Endodermal cell (in vitro differentiated cells): ENCODE measurements at regions not wholly inside any gene's neighbourhood (a gene's known extent, or its start where the extent isn't known, plus 50 kb on each side); places are given as distances from the start of the nearest gene placed in this dataset.

ENCODE experiments used
- DNase-seq: peaks from one replicate; pipeline ENCODE4 v3.0.0-alpha.2; 2017
- H3K27ac ChIP-seq: 2 replicates; pipeline ENCODE4 v1.5.1; 2013; ENCODE audit warnings: mild to moderate bottlenecking, low read depth, low read length, moderate library complexity
- H3K27me3 ChIP-seq: 2 replicates; pipeline ENCODE4 v1.6.1; 2013; ENCODE audit warnings: mild to moderate bottlenecking, low read length, moderate library complexity; ENCODE audit not compliant: insufficient read depth, control insufficient read depth, poor library complexity, severe bottlenecking
- H3K36me3 ChIP-seq: 2 replicates; pipeline ENCODE4 v1.7.0; 2013; ENCODE audit warnings: mild to moderate bottlenecking, low read length, moderate library complexity; ENCODE audit not compliant: control insufficient read depth, insufficient read depth
- H3K4me1 ChIP-seq: one replicate; pipeline ENCODE4 v1.7.0; 2013; ENCODE audit warnings: low read length; ENCODE audit not compliant: control insufficient read depth, insufficient read depth
- H3K4me3 ChIP-seq: 2 replicates; pipeline ENCODE4 v1.5.1; 2013; ENCODE audit warnings: mild to moderate bottlenecking, low read length, moderate library complexity
- H3K9ac ChIP-seq: 2 replicates; pipeline ENCODE4 v1.6.1; 2013; ENCODE audit warnings: mild to moderate bottlenecking, low read length, moderate library complexity; ENCODE audit not compliant: poor library complexity, severe bottlenecking; ENCODE audit errors: extremely low read depth
- H3K9me3 ChIP-seq: 2 replicates; pipeline ENCODE4 v1.6.1; 2013; ENCODE audit warnings: mild to moderate bottlenecking, low read length, moderate library complexity; ENCODE audit not compliant: control insufficient read depth
- H3K27ac Mint-ChIP-seq: 2 replicates; pipeline ENCODE4 v1.8.0; 2020; ENCODE audit warnings: mixed read lengths
- H3K27me3 Mint-ChIP-seq: 2 replicates; pipeline ENCODE4 v1.8.0; 2021; ENCODE audit warnings: mild to moderate bottlenecking, mixed read lengths; ENCODE audit not compliant: insufficient read depth
- H3K36me3 Mint-ChIP-seq: 2 replicates; pipeline ENCODE4 v1.8.0; 2020; ENCODE audit warnings: low read depth, mixed read lengths
- H3K4me1 Mint-ChIP-seq: 2 replicates; pipeline ENCODE4 v1.8.0; 2020; ENCODE audit warnings: mixed read lengths
- H3K4me3 Mint-ChIP-seq: 2 replicates; pipeline ENCODE4 v1.8.0; 2020; ENCODE audit warnings: mild to moderate bottlenecking, moderate library complexity, mixed read lengths
- H3K9me3 Mint-ChIP-seq: 2 replicates; pipeline ENCODE4 v1.8.0; 2020; ENCODE audit warnings: mild to moderate bottlenecking, mixed read lengths
- WGBS, 2 experiments: methylation state at CpG; one replicate each; pipeline versions ENCODE4 v1.1.5 to v1.1.7; 2013; ENCODE audit warnings: missing lambda C conversion rate in 2 of 2, mixed read lengths in 1 of 2; ENCODE audit not compliant: insufficient coverage in 1 of 2, insufficient read length in 1 of 2; 5-methylcytosine and 5-hydroxymethylcytosine counted together
- TF ChIP-seq, protein P1 (sequence below): fragments of 200-600 bp; sonication (generic); conservative IDR thresholded peaks from 2 replicates; pipeline ENCODE4 v1.5.0; 2021; ENCODE audit warnings: antibody characterized with exemption, mild to moderate bottlenecking

DNA sequence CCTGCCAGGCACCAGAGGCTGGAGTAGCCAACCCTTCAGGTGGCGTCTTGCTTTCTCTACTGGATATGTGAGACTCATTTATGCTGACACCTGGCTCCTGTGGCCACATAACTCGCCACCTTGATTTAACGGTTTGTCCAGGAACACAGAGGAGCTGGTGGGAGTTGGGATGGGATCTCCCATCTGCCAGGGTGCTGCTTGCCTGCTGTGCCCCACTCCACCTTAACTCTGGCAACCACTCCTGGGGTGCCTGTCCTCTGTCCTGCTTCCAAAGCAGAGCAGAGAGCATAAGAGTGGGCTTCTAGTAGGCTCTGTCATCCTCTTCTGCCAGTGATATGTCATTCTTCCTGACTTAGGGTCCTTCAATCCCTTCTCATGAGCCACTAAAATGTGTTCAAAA lies 63.4 kb upstream of the ZNF423 start:
- no peaks in the 10 kb centered on the region for H3K4me1 ChIP-seq
- no peaks in the 10 kb centered on the region for H3K9me3 Mint-ChIP-seq
- H3K4me1 Mint-ChIP-seq, result peaks cover 4% of the 10 kb centered on the region
- no peak for DNase-seq
- H3K27me3 ChIP-seq, result no peaks in the 10 kb centered on the region
- H3K4me3 ChIP-seq, result no peak overlapping the region
- no peak overlapping the region for H3K27ac Mint-ChIP-seq
- H3K27ac ChIP-seq, result no peak overlapping the region
- no peak overlapping the region for H3K4me3 Mint-ChIP-seq
- H3K27me3 Mint-ChIP-seq, result no peaks in the 10 kb centered on the region
- 91 to 100% methylated on average over 3 of the region's 3 CpGs for WGBS, 2 experiments
- H3K36me3 Mint-ChIP-seq, result no peaks in the 10 kb centered on the region
- H3K9me3 ChIP-seq, result no peaks in the 10 kb centered on the region
- no peaks in the 10 kb centered on the region for H3K36me3 ChIP-seq
- TF ChIP-seq, protein P1, sequence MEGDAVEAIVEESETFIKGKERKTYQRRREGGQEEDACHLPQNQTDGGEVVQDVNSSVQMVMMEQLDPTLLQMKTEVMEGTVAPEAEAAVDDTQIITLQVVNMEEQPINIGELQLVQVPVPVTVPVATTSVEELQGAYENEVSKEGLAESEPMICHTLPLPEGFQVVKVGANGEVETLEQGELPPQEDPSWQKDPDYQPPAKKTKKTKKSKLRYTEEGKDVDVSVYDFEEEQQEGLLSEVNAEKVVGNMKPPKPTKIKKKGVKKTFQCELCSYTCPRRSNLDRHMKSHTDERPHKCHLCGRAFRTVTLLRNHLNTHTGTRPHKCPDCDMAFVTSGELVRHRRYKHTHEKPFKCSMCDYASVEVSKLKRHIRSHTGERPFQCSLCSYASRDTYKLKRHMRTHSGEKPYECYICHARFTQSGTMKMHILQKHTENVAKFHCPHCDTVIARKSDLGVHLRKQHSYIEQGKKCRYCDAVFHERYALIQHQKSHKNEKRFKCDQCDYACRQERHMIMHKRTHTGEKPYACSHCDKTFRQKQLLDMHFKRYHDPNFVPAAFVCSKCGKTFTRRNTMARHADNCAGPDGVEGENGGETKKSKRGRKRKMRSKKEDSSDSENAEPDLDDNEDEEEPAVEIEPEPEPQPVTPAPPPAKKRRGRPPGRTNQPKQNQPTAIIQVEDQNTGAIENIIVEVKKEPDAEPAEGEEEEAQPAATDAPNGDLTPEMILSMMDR, result no peak
- H3K9ac ChIP-seq, result no peak overlapping the region

DNA sequence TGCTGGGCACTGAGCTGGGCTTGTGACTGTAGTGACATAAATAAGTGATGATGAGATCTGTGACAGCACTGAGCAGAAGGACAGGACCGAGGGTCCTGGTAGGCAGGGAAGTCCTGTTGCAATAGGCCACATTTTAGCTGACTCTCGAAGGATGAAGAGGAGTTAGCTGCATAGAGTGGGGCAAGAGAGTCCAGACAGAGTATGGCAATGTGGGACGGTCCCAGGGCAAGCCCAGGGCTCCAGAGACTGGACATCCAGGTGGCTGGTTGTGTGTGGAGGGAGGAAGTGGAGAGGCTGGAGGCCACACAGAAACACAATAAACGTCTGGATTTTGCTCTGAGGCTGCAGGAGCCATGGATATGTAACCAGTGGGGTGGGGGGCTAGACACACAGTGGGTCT lies 64.5 kb upstream of the ZNF423 start:
- 90% methylated on average over 3 to 4 of the region's 4 CpGs for WGBS, 2 experiments
- Histone ChIP-seq H3K9ac (no peak overlapping the region), H3K36me3 (no peaks in the 10 kb centered on the region), H3K4me3 (no peak overlapping the region), H3K4me1 (no peaks in the 10 kb centered on the region), H3K27me3 (no peaks in the 10 kb centered on the region), H3K9me3 (no peaks in the 10 kb centered on the region), H3K27ac (no peak overlapping the region)
- no peaks in the 10 kb centered on the region for H3K27me3 Mint-ChIP-seq
- no peaks in the 10 kb centered on the region for H3K9me3 Mint-ChIP-seq
- TF ChIP-seq, protein P1, result no peak
- H3K36me3 Mint-ChIP-seq, result no peaks in the 10 kb centered on the region
- no peak overlapping the region for H3K27ac Mint-ChIP-seq
- no peak for DNase-seq
- peaks cover 4% of the 10 kb centered on the region for H3K4me1 Mint-ChIP-seq
- no peak overlapping the region for H3K4me3 Mint-ChIP-seq

DNA sequence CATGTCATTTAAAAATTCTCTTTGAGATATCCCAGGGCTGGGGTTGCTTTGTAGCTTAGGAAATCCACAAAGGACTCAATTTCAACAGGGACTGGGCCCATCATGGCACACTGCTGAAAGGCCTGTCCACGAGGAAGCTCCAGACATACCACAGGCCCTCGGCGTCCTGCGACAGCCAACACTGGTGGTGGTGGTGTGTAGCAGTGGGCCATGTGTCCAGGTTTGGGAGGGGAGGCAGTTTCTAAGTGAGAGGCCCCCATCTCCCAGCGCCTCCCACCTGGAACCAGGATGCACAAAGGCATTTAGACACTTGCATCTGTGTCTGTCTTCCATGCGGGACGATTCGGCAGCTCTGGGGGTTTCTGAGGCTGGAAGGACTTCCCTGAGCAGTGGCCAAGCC lies 65.2 kb upstream of the ZNF423 start:
- Histone ChIP-seq H3K36me3 (no peaks in the 10 kb centered on the region), H3K27me3 (no peaks in the 10 kb centered on the region), H3K27ac (no peak overlapping the region), H3K9me3 (no peaks in the 10 kb centered on the region), H3K4me1 (no peaks in the 10 kb centered on the region), H3K4me3 (no peak overlapping the region), H3K9ac (no peak overlapping the region)
- Mint-ChIP-seq H3K27me3 (no peaks in the 10 kb centered on the region), H3K27ac (no peak overlapping the region), H3K4me1 (peaks cover 4% of the 10 kb centered on the region), H3K9me3 (no peaks in the 10 kb centered on the region), H3K4me3 (no peak overlapping the region), H3K36me3 (no peaks in the 10 kb centered on the region)
- no peak for DNase-seq
- TF ChIP-seq, protein P1, result no peak
- 93 to 100% methylated on average over 1 to 8 of the region's 8 CpGs for WGBS, 2 experiments
